Uterus (tissue), 3 donors: ENCODE measurements at regions not wholly inside any gene's neighbourhood (a gene's known extent, or its start where the extent isn't known, plus 50 kb on each side); places are given as distances from the start of the nearest gene placed in this dataset.

Source experiments
- DNase-seq, 2 donors: peaks; one replicate each; pipeline ENCODE4 v3.0.0-alpha.2; 2019 to 2020
- H3K27ac ChIP-seq, 2 donors: fragments of 200-600 bp; sonication (generic); 1 replicate in 1 of 2; 2 replicates in 1 of 2; pipeline ENCODE4 v1.5.1; 2016 to 2018
- H3K27me3 ChIP-seq, 2 donors: fragments of 200-600 bp; sonication (generic); one replicate each; pipeline ENCODE4 v1.5.1; 2018 to 2019; ENCODE audit warnings: control low read depth in 1 of 2
- H3K36me3 ChIP-seq, 2 donors: fragments of 200-600 bp; sonication (generic); one replicate each; pipeline ENCODE4 v1.5.1; 2019; ENCODE audit warnings: control low read depth in 1 of 2
- H3K4me1 ChIP-seq, 2 donors: fragments of 200-600 bp; sonication (generic); one replicate each; pipeline ENCODE4 v1.5.1; 2018 to 2019; ENCODE audit warnings: control low read depth in 1 of 2
- H3K4me3 ChIP-seq, 2 donors: fragments of 200-600 bp; sonication (generic); 1 replicate in 1 of 2; 2 replicates in 1 of 2; pipeline ENCODE4 v1.5.1; 2018 to 2019; ENCODE audit warnings: mild to moderate bottlenecking in 1 of 2
- H3K9me3 ChIP-seq, 2 donors: fragments of 200-600 bp; sonication (generic); one replicate each; pipeline ENCODE4 v1.5.1; 2019; ENCODE audit warnings: control low read depth in 1 of 2
- POLR2A ChIP-seq, 2 donors: fragments of 450-650 bp; IDR thresholded peaks; one replicate each; pipeline ENCODE4 v1.6.1; 2016; ENCODE audit warnings: antibody characterized with exemption in 2 of 2, mild to moderate bottlenecking in 1 of 2, moderate library complexity in 1 of 2
- intact Hi-C: fragments of 100-400 bp; cut with DNase I; formaldehyde crosslinking; loops from one replicate; pipeline ENCODE4 v1.15.1; 2023; ENCODE audit warnings: low total_unique reads
- TF ChIP-seq, protein P1 (sequence below), 4 experiments: fragments of 200-600 bp in 2 of 4; fragments of 450-650 bp in 2 of 4; sonication (generic) in 2 of 4; IDR thresholded peaks; one replicate each; pipeline ENCODE4 v1.5.1; 2016 to 2019; ENCODE audit warnings: antibody characterized with exemption in 4 of 4, mild to moderate bottlenecking in 2 of 4, moderate library complexity in 1 of 4
- donor health status: DM: yes; HTN: yes; CAD: no.

DNA sequence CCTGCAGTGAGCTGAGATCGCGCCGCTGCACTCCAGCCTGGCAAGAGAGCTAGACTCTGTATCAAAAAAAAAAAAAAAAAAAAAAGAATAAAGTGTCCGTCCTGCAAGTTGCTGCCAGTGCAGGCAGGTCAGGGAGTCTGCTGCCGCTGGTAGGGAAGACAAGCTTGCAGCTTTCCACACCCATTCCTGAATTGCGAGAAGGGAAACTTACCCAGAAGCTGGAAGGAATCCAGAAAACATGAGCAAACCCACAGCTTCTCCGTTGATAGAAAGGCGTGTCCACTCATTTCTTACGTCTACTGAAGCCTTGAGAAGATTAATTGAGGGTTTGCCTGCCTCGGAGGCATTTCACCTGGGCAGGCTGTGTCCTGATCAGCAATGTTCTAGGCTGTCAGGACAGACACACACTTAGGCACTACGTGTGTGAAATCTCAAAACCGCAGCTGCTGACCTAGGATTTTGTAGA, 61.6 kb upstream of the DSP start:
- intact Hi-C loops: no loop called here
- no peaks in the 10 kb centered on the region for H3K27me3 ChIP-seq
- H3K27ac ChIP-seq: no peak overlapping the region
- H3K9me3 ChIP-seq: no peaks in the 10 kb centered on the region
- TF ChIP-seq, protein P1, sequence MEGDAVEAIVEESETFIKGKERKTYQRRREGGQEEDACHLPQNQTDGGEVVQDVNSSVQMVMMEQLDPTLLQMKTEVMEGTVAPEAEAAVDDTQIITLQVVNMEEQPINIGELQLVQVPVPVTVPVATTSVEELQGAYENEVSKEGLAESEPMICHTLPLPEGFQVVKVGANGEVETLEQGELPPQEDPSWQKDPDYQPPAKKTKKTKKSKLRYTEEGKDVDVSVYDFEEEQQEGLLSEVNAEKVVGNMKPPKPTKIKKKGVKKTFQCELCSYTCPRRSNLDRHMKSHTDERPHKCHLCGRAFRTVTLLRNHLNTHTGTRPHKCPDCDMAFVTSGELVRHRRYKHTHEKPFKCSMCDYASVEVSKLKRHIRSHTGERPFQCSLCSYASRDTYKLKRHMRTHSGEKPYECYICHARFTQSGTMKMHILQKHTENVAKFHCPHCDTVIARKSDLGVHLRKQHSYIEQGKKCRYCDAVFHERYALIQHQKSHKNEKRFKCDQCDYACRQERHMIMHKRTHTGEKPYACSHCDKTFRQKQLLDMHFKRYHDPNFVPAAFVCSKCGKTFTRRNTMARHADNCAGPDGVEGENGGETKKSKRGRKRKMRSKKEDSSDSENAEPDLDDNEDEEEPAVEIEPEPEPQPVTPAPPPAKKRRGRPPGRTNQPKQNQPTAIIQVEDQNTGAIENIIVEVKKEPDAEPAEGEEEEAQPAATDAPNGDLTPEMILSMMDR (IDR thresholded peaks at IDR 0.05): no peak
- no peak for TF ChIP-seq POLR2A (IDR thresholded peaks at IDR 0.05)
- no peak for DNase-seq
- H3K36me3 ChIP-seq: no peaks in the 10 kb centered on the region
- H3K4me3 ChIP-seq: no peak overlapping the region
- no peaks in the 10 kb centered on the region for H3K4me1 ChIP-seq

DNA sequence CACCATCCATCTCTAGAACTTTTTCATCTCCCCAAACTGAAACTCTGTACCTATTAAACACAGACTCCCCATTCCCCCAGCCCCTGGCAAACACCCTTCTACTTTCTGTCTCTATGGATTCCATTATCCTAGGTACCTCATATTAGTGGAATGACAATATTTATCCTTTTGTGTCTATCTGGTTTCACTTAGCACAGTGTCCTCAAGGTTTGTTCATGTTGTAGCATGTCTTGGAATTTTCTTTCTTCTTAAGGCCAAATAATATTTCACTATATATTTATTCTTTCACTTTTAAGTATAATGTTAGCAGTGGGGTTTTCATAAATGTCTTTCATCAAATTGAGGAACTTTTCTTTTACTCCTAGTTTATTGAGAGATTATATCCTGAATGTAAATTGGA, 56.8 kb upstream of the DSP start:
- Histone ChIP-seq H3K4me3 (no peak overlapping the region), H3K4me1 (no peaks in the 10 kb centered on the region), H3K9me3 (no peaks in the 10 kb centered on the region), H3K27me3 (no peaks in the 10 kb centered on the region), H3K27ac (no peak overlapping the region), H3K36me3 (no peaks in the 10 kb centered on the region)
- DNase-seq: no peak
- TF ChIP-seq POLR2A (IDR thresholded peaks at IDR 0.05): no peak
- TF ChIP-seq, protein P1 (IDR thresholded peaks at IDR 0.05): no peak
- intact Hi-C loops: no loop called here

DNA sequence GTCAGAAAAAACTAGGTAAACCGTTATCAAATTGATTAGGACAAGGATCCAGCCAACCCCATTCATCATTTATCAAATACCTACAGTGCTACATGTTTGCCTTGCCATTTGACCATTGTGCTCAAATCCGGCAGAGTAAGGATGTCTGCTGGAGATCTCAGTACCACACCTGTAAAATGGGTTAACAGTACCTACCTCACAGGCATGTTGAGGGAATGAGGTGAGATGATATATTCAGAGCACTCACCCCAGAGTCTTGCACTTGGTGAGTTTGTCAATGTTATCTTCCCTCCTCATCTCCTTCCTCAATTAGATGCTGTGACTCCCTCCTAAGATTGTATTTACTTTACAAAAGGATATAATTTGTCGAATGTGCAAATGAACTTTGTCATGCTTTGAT, 54.5 kb upstream of the DSP start:
- intact Hi-C loops: no loop called here
- Histone ChIP-seq H3K36me3 (no peaks in the 10 kb centered on the region), H3K4me3 (no peak overlapping the region), H3K27ac (no peak overlapping the region), H3K27me3 (no peaks in the 10 kb centered on the region), H3K9me3 (no peaks in the 10 kb centered on the region), H3K4me1 (no peaks in the 10 kb centered on the region)
- no peak for DNase-seq
- no peak for TF ChIP-seq POLR2A (IDR thresholded peaks at IDR 0.05)
- TF ChIP-seq, protein P1 (IDR thresholded peaks at IDR 0.05): no peak

DNA sequence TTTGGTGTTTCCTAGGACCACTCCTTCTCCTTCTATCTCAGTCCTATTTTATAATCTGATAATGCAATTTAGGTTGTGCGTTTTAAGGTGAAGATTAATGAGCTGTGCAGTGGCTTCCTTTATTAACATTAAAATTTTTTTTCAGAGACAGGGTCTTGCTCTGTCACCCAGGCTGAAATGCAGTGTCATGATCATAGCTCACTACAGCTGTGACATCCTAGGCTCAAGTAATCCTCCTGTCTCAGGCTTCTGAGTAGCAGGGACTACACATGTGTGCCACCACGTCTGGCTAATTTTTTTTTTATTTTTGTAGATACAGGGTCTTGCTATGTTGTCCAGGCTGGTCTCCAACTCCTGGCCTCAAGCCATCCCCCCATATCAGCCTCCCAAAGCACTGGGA, 53.0 kb upstream of the DSP start:
- DNase-seq: no peak
- Histone ChIP-seq H3K27ac (no peak overlapping the region), H3K9me3 (no peaks in the 10 kb centered on the region), H3K36me3 (no peaks in the 10 kb centered on the region), H3K4me3 (no peak overlapping the region), H3K27me3 (no peaks in the 10 kb centered on the region), H3K4me1 (no peaks in the 10 kb centered on the region)
- intact Hi-C loops: no loop called here
- TF ChIP-seq POLR2A (IDR thresholded peaks at IDR 0.05): no peak
- TF ChIP-seq, protein P1 (IDR thresholded peaks at IDR 0.05): no peak

DNA sequence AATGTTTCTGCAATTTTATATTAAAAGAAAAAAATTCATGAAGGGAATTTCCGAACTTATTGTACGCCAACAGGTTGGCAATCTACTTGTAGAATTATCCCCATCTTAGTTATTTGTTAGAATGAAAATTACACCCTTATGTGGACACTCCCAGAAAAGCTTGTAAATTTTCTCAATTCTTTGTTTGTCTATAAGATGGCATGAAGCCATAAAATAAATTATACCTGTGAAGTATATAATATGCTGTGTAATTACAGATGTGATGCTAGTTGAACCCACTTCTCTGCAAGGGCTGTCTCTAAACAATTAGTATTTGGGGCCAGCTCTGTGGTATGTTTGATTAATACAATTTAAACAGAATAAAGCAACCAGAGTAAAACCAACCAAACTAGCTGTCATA, 52.1 kb upstream of the DSP start:
- H3K36me3 ChIP-seq: no peaks in the 10 kb centered on the region
- H3K4me1 ChIP-seq: no peaks in the 10 kb centered on the region
- H3K27ac ChIP-seq: no peak overlapping the region
- intact Hi-C loops: no loop called here
- no peaks in the 10 kb centered on the region for H3K9me3 ChIP-seq
- H3K27me3 ChIP-seq: no peaks in the 10 kb centered on the region
- no peak overlapping the region for H3K4me3 ChIP-seq
- DNase-seq: no peak
- TF ChIP-seq POLR2A (IDR thresholded peaks at IDR 0.05): no peak
- TF ChIP-seq, protein P1 (IDR thresholded peaks at IDR 0.05): no peak
